ENCODE measurements at regions not wholly inside any gene's neighbourhood (a gene's known extent, or its start where the extent isn't known, plus 50 kb on each side); places are given as distances from the start of the nearest gene placed in this dataset.
A peak's percentile ranks its signal among the peaks of the same experiment; 100 is the strongest.

DNA sequence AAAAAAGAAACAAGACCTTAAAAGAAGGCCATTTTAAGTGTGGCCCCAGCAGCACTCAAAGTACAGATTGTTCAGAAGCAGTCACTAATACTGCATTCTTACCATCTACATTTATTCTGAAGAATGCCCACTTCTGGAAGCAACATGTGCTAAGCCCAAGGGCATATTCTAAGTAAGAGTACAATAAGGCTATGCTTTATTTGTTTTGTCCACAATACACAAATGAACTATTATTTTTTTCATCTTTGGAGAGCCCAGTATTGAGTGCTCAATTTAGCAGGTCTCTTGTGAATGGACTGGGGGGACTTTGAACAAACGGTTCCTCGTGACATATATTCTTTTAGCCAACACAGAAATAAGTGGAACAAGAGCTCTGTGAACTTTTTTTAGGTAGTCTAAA lies 191.4 kb upstream of the CHORDC1 start:
- no peak overlapping the region for H3K4me3 ChIP-seq
- no peaks in the 10 kb centered on the region for H3K27me3 ChIP-seq (ENCODE audit: insufficient read depth in 3 of 3, low read length in 2 of 3)
- TF ChIP-seq, protein P1, sequence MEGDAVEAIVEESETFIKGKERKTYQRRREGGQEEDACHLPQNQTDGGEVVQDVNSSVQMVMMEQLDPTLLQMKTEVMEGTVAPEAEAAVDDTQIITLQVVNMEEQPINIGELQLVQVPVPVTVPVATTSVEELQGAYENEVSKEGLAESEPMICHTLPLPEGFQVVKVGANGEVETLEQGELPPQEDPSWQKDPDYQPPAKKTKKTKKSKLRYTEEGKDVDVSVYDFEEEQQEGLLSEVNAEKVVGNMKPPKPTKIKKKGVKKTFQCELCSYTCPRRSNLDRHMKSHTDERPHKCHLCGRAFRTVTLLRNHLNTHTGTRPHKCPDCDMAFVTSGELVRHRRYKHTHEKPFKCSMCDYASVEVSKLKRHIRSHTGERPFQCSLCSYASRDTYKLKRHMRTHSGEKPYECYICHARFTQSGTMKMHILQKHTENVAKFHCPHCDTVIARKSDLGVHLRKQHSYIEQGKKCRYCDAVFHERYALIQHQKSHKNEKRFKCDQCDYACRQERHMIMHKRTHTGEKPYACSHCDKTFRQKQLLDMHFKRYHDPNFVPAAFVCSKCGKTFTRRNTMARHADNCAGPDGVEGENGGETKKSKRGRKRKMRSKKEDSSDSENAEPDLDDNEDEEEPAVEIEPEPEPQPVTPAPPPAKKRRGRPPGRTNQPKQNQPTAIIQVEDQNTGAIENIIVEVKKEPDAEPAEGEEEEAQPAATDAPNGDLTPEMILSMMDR (IDR thresholded peaks at IDR 0.05): no peak
- DNase-seq (no peak), ATAC-seq (no peak)
- intact Hi-C loops (cut with DNase I): no loop called here
- no peak overlapping the region for H3K27ac ChIP-seq
- no peaks in the 10 kb centered on the region for H3K4me1 ChIP-seq
- H3K36me3 ChIP-seq (ENCODE audit: insufficient read depth in 1 of 2, low read depth in 1 of 2): no peaks in the 10 kb centered on the region
- no peaks in the 10 kb centered on the region for H3K9me3 ChIP-seq
- 32 to 51% (median 49%) methylated on average over 2 of the region's 2 CpGs for WGBS, 3 donors

DNA sequence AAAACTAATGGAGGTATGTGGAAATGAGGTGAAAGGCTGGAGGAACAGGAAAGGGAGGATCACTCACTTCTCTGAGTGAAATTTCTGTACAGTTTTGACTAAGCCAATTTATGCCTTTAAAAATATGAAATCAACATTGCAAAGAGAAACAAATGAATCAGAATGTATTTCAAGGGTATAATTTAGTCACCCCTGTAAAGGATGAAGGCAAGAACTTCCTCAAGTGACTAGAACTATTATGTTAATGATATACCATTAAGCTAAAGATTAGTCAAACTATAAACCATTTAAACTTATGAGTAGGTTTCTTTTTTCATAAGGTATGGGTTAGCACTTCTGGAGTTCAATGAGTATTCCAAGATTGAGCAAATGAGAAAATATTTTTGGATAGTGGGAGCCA lies 184.5 kb upstream of the CHORDC1 start:
- TF ChIP-seq, protein P1 (IDR thresholded peaks at IDR 0.05): no peak
- Histone ChIP-seq H3K27me3 (ENCODE audit: insufficient read depth in 3 of 3, low read length in 2 of 3) (no peaks in the 10 kb centered on the region), H3K4me1 (no peaks in the 10 kb centered on the region), H3K4me3 (no peak overlapping the region), H3K36me3 (ENCODE audit: insufficient read depth in 1 of 2, low read depth in 1 of 2) (no peaks in the 10 kb centered on the region), H3K9me3 (no peaks in the 10 kb centered on the region), H3K27ac (no peak overlapping the region)
- ATAC-seq (no peak), DNase-seq (no peak)
- intact Hi-C loops (cut with DNase I): no loop called here

DNA sequence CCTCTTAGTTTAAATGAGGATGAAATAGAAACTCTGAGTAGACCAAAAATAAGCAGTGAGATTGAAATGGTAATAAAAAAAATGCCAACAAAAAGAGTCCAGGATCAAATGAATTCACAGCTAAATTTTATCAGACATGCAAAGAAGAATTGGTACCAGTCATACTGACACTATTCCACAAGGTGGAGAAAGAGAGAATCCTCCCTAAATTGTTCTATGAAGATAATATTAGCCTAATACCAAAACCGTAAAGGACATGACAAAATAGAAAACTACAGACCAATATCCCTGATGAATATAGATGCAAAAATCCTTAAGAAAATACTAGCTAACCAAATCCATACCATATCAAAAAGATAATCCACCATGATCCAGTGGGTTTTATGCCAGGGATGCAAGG lies 169.8 kb upstream of the CHORDC1 start:
- Histone ChIP-seq H3K27ac (no peak overlapping the region), H3K4me3 (no peak overlapping the region), H3K9me3 (no peaks in the 10 kb centered on the region), H3K4me1 (no peaks in the 10 kb centered on the region), H3K36me3 (ENCODE audit: insufficient read depth in 1 of 2, low read depth in 1 of 2) (no peaks in the 10 kb centered on the region), H3K27me3 (ENCODE audit: insufficient read depth in 3 of 3, low read length in 2 of 3) (no peaks in the 10 kb centered on the region)
- intact Hi-C loops (cut with DNase I): no loop called here
- 85 to 86% (median 86%) methylated on average over 1 of the region's 1 CpG for WGBS, 3 donors
- TF ChIP-seq, protein P1 (IDR thresholded peaks at IDR 0.05): no peak
- no peak for DNase-seq
- no peak for ATAC-seq

DNA sequence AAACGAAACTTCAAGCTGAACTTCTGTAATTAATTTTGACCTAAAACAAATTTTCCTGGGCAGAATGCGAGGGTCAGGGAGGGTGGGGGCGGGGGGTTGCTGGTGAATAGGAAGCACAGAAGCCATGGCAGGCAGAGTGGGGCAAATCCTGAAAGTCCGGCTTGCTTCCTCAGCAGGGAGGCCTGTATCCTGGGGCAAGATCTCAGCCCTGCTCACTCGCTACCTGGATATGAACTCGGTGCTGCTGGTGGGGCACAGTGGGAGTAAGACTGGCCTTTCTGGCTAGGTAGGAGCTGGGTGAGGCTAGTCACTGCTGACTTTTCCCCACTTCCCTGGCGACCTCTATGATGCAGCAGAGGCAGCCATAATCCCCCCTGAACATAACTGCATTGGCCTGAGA lies 168.9 kb upstream of the CHORDC1 start:
- 80 to 91% (median 81%) methylated on average over 7 of the region's 7 CpGs for WGBS, 3 donors
- TF ChIP-seq, protein P1 (IDR thresholded peaks at IDR 0.05): no peak
- Histone ChIP-seq H3K4me1 (no peaks in the 10 kb centered on the region), H3K27me3 (ENCODE audit: insufficient read depth in 3 of 3, low read length in 2 of 3) (no peaks in the 10 kb centered on the region), H3K4me3 (no peak overlapping the region), H3K9me3 (no peaks in the 10 kb centered on the region), H3K27ac (no peak overlapping the region), H3K36me3 (ENCODE audit: insufficient read depth in 1 of 2, low read depth in 1 of 2) (no peaks in the 10 kb centered on the region)
- intact Hi-C loops (cut with DNase I): no loop called here
- ATAC-seq (no peak), DNase-seq (peak in 1 of 2 donors; percentile 20)

DNA sequence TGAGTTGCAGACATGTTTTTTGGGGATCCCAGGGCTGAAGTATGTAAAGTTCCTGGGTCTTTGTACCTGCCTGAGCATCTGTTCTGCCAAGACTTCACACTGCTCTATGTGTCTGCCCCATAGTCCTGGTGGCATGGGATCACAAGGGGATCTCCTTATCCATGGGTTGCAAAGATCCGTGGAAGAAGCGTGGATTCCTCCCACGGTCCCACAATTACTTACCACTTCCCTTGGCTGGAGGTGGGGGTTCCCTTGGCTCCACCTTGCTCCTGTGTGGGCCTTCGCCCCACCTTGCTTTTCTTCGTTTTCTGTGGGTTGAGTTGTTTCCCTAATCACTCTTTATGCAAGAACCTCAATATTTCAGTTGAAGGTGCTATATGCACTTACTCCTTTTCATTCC lies 157.4 kb upstream of the CHORDC1 start:
- DNase-seq (no peak), ATAC-seq (no peak)
- Histone ChIP-seq H3K9me3 (no peaks in the 10 kb centered on the region), H3K27me3 (ENCODE audit: insufficient read depth in 3 of 3, low read length in 2 of 3) (peaks cover 0 to 1% (median 0%) of the 10 kb centered on the region in 3 donors), H3K36me3 (ENCODE audit: insufficient read depth in 1 of 2, low read depth in 1 of 2) (no peaks in the 10 kb centered on the region), H3K27ac (no peak overlapping the region), H3K4me3 (no peak overlapping the region), H3K4me1 (no peaks in the 10 kb centered on the region)
- intact Hi-C loops (cut with DNase I): no loop called here
- 83 to 90% (median 87%) methylated on average over 5 of the region's 5 CpGs for WGBS, 3 donors
- TF ChIP-seq, protein P1 (IDR thresholded peaks at IDR 0.05): no peak

Data from psoas muscle (tissue), 7 donors.